Prostate gland (tissue), 2 donors: ENCODE measurements at regions not wholly inside any gene's neighbourhood (a gene's known extent, or its start where the extent isn't known, plus 50 kb on each side); places are given as distances from the start of the nearest gene placed in this dataset.
"Not testable (repeated sequence)": the region's sequence is repeated elsewhere in the genome, so short reads cannot be mapped to it uniquely, and the experiment has no call there.

Experiments used
- DNase-seq: peaks from one replicate; pipeline ENCODE4 v3.0.0-alpha.2; 2019; ENCODE audit warnings: low spot score
- H3K27ac ChIP-seq, 2 donors: fragments of 200-600 bp; sonication (generic); 2 replicates each; pipeline ENCODE4 v1.5.1; 2017 to 2019
- H3K27me3 ChIP-seq: fragments of 200-600 bp; sonication (generic); replicated peaks from 2 replicates; pipeline ENCODE4 v1.5.1; 2019; ENCODE audit not compliant: insufficient read depth
- H3K36me3 ChIP-seq, 2 donors: fragments of 200-600 bp; sonication (generic); 1 replicate in 1 of 2; 2 replicates in 1 of 2; pipeline versions ENCODE4 v1.5.1 to v1.8.1; 2017 to 2019
- H3K4me1 ChIP-seq: fragments of 200-600 bp; sonication (generic); replicated peaks from 2 replicates; pipeline ENCODE4 v1.5.1; 2019
- H3K4me3 ChIP-seq, 2 donors: fragments of 200-600 bp; sonication (generic); 2 replicates each; pipeline ENCODE4 v1.5.1; 2017 to 2019
- H3K9me3 ChIP-seq: fragments of 200-600 bp; sonication (generic); 2 replicates; pipeline ENCODE4 v1.5.1; 2017
- CTCF ChIP-seq, 4 experiments: fragments of 200-600 bp in 2 of 4; fragments of 450-650 bp in 2 of 4; sonication (generic) in 2 of 4; IDR thresholded peaks; 1 replicate in 3 of 4; 2 replicates in 1 of 4; pipeline ENCODE4 v1.5.1; 2016 to 2019; ENCODE audit warnings: antibody characterized with exemption in 4 of 4, mild to moderate bottlenecking in 2 of 4, moderate library complexity in 2 of 4
- POLR2A ChIP-seq: fragments of 450-650 bp; IDR thresholded peaks from one replicate; pipeline ENCODE4 v1.6.1; 2016; ENCODE audit warnings: antibody characterized with exemption, mild to moderate bottlenecking
- POLR2AphosphoS5 ChIP-seq: sonication (generic); formaldehyde crosslinking; IDR thresholded peaks from one replicate; pipeline ENCODE4 v1.6.1; 2017; ENCODE audit warnings: antibody characterized with exemption
- WGBS: methylation state at CpG from one replicate; pipeline ENCODE4 v1.1.5; 2018; 5-methylcytosine and 5-hydroxymethylcytosine counted together
- intact Hi-C: fragments of 100-400 bp; cut with DNase I; formaldehyde crosslinking; loops from one replicate; pipeline ENCODE4 v1.14.2; 2022

- intact Hi-C loops = no loop called here
- WGBS = 48% methylated on average over 3 of the region's 3 CpGs
- Histone ChIP-seq H3K27me3 (no peaks in the 10 kb centered on the region), H3K4me3 (no peak overlapping the region), H3K36me3 (no peaks in the 10 kb centered on the region), H3K27ac (no peak overlapping the region), H3K9me3 (no peaks in the 10 kb centered on the region), H3K4me1 (no peaks in the 10 kb centered on the region)
- no peak for TF ChIP-seq POLR2A
- TF ChIP-seq POLR2AphosphoS5 = no peak
- no peak for TF ChIP-seq CTCF (IDR thresholded peaks at IDR 0.05)
- no peak for DNase-seq
Measured at GRCh38 chr6:21781128-21781527, 187.6 kb downstream of the SOX4 start.

DNA sequence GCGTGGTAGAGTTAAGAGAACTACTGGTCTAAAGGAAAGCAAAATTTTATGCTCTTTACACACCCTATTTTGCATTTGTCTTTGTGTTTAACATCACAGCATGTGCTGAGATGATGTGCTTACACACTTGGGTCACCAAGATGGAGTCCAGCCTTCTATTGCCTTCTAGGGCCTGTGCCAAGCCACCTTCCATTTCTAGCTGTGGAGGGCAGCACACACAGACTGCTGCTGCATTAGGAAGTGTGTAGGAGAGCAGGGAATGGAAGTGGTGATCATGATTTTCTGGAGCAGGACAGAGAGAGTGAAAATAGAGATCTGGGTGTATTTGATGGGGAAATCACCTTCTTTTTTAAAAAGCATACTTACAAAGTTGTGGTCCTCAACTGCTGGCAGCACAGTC, 191.6 kb downstream of the SOX4 start:
- WGBS = 96% methylated on average over 1 of the region's 1 CpG
- Histone ChIP-seq H3K4me3 (no peak overlapping the region), H3K9me3 (no peaks in the 10 kb centered on the region), H3K27me3 (no peaks in the 10 kb centered on the region), H3K27ac (no peak overlapping the region), H3K4me1 (no peaks in the 10 kb centered on the region), H3K36me3 (no peaks in the 10 kb centered on the region)
- DNase-seq = no peak
- intact Hi-C loops = no loop called here
- TF ChIP-seq POLR2A = no peak
- TF ChIP-seq POLR2AphosphoS5 = no peak
- TF ChIP-seq CTCF (IDR thresholded peaks at IDR 0.05) = no peak

GRCh38 chr6:21791056-21791455, 197.5 kb downstream of the SOX4 start:
- H3K4me1 ChIP-seq = no peaks in the 10 kb centered on the region
- no peak for DNase-seq
- H3K36me3 ChIP-seq = no peaks in the 10 kb centered on the region
- H3K27me3 ChIP-seq = no peaks in the 10 kb centered on the region
- 89% methylated on average over 3 of the region's 3 CpGs for WGBS
- no peak overlapping the region for H3K4me3 ChIP-seq
- no peaks in the 10 kb centered on the region for H3K9me3 ChIP-seq
- H3K27ac ChIP-seq = no peak overlapping the region
- intact Hi-C loops = no loop called here
- TF ChIP-seq POLR2A (no peak), POLR2AphosphoS5 (no peak), CTCF (IDR thresholded peaks at IDR 0.05) (no peak)

DNA sequence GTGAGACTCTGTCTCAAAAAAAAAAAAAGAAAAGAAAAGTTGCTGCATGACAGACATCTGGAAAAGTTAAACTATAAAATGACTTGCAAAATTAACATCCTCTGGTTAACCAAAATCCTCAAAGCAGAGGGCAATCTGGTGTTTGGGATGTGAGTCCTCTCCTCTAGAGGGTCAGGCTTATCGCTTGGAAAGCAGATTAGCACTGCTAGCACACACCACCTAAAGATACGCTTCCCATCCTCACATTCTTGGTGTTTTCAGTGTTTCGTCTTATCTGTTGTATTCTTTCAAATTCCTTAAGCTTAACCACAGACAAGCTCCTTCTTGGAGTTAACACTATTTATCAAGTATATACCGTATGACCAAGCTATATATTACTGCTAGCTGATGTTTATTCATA, 198.0 kb downstream of the SOX4 start:
- Histone ChIP-seq H3K4me3 (no peak overlapping the region), H3K9me3 (no peaks in the 10 kb centered on the region), H3K36me3 (no peaks in the 10 kb centered on the region), H3K27ac (no peak overlapping the region), H3K4me1 (no peaks in the 10 kb centered on the region), H3K27me3 (no peaks in the 10 kb centered on the region)
- DNase-seq = no peak
- intact Hi-C loops = no loop called here
- WGBS = 88% methylated on average over 4 of the region's 4 CpGs
- TF ChIP-seq POLR2A = no peak
- TF ChIP-seq CTCF (IDR thresholded peaks at IDR 0.05) = no peak
- no peak for TF ChIP-seq POLR2AphosphoS5

DNA sequence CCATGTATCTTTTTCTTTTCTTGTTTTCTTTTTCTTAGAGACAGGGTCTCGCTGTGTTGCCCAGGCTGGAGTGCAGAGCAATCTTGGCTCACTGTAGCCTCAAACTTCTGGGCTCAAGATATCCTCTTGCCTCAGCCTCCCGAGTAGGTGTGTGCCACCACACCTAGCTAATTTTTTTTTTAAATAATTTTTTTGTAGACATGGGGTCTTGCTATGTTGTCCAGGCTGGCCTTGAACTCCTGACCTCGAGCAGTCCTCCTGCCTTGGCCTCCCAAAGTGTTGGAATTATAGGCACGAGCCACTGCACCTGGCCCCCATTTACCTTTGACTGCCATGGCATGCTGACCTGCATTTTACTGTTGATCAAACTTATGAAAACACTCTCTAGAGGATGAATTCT, 198.6 kb downstream of the SOX4 start:
- no peaks in the 10 kb centered on the region for H3K27me3 ChIP-seq
- no peak for TF ChIP-seq POLR2AphosphoS5
- no peak for TF ChIP-seq CTCF (IDR thresholded peaks at IDR 0.05)
- no peak for TF ChIP-seq POLR2A
- H3K4me1 ChIP-seq = no peaks in the 10 kb centered on the region
- H3K9me3 ChIP-seq = no peaks in the 10 kb centered on the region
- H3K27ac ChIP-seq = no peak overlapping the region
- no peaks in the 10 kb centered on the region for H3K36me3 ChIP-seq
- H3K4me3 ChIP-seq = no peak overlapping the region
- no peak for DNase-seq
- intact Hi-C loops = no loop called here
- WGBS = 97% methylated on average over 4 of the region's 4 CpGs

GRCh38 chr6:21796979-21797378, 203.4 kb downstream of the SOX4 start:
- H3K4me3 ChIP-seq, intact Hi-C loops, H3K4me1 ChIP-seq, H3K27me3 ChIP-seq, H3K27ac ChIP-seq, H3K36me3 ChIP-seq, DNase-seq, H3K9me3 ChIP-seq: not testable (repeated sequence)
- WGBS = no CpG with 5 or more reads among the region's 31 CpGs
